ACHN (cell line): ENCODE measurements at regions not wholly inside any gene's neighbourhood (a gene's known extent, or its start where the extent isn't known, plus 50 kb on each side); places are given as distances from the start of the nearest gene placed in this dataset.
A peak's percentile ranks its signal among the peaks of the same experiment; 100 is the strongest.
"Not testable (repeated sequence)": the region's sequence is repeated elsewhere in the genome, so short reads cannot be mapped to it uniquely, and the experiment has no call there.

ENCODE experiments used
- DNase-seq: peaks from one replicate; pipeline ENCODE4 v3.0.0-alpha.2; 2015
- in situ Hi-C: cut with HindIII; loops from 2 replicates; pipeline ENCODE4 v1.10.0; 2017; ENCODE audit warnings: low sequenced_read_pairs, low pct_ligation_motif_present, low pct_unique_long_range_greater_than_20kb

DNA sequence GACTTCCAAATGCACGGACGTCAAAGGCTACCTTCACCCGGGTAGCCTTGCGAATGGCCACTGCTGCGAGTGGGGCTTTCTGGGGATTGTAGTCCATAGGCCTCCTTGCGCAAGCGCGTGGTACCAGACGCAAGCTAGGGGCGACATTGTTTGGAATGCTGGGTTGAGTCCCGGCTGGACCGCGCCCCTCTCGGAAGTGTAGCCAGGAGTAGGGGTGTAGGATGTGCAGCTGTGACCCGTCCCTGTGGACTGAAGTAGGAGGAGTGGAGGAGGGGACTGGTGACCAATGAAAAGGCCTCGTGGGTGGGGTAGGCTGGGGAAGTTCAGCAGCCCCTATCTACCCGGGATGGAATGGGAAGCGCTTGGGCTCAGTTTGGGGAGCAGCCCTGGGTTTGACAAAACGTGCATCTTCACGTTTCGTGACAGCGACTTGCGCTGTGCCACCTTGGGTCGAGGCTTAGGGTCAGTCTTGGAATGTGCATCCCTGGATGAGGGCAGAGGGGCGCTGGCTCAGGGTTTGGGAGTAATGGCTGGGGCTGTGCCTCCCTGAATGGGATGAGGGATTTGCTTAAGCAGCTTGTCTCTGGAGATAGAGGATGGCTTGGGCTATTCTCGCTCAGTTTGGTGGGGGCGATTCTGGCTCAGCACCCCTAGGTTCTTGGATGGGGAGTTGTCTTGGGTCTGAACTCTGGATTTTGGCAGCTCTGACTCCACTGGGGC lies 111.8 kb upstream of the GPR39 start:
- in situ Hi-C loops = not testable (repeated sequence)
- peak; percentile 75 for DNase-seq

GRCh38 chr2:132307613-132308198 lies 108.9 kb upstream of the GPR39 start:
- DNase-seq, in situ Hi-C loops: not testable (repeated sequence)

GRCh38 chr2:132309203-132309602 lies 107.4 kb upstream of the GPR39 start:
- DNase-seq, in situ Hi-C loops: not testable (repeated sequence)

DNA sequence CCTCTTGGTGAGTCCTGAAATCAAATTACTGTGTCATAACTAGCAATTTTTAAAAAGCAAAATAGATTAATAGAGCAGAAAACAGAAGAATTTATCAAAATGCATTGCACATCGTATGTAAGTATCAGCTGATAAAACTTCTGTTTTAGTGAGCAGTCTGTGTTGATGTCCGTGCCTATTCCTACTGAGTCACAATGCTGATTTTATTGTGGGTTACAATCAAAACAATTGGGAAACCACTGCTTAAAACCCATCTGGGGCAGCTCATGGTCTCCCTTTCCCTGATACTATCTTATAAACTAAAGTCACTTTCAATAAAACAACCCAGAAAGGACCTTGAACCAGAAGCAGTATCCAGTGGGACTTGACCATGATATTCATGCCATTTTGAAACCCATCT lies 101.1 kb upstream of the GPR39 start:
- DNase-seq, in situ Hi-C loops: not testable (repeated sequence)

- DNase-seq, in situ Hi-C loops: not testable (repeated sequence)
These were observed 99.5 kb upstream of the GPR39 start for GRCh38 chr2:132317026-132317680.

- DNase-seq, in situ Hi-C loops: not testable (repeated sequence)
These were observed 98.1 kb upstream of the GPR39 start for GRCh38 chr2:132318481-132318880.

GRCh38 chr2:132324005-132324404 lies 92.6 kb upstream of the GPR39 start:
- DNase-seq, in situ Hi-C loops: not testable (repeated sequence)

- in situ Hi-C loops, DNase-seq: not testable (repeated sequence)
These were observed 84.1 kb upstream of the GPR39 start for GRCh38 chr2:132332345-132333033.

GRCh38 chr2:132337135-132337534 lies 79.5 kb upstream of the GPR39 start:
- DNase-seq, in situ Hi-C loops: not testable (repeated sequence)

GRCh38 chr2:132337844-132338243 lies 78.8 kb upstream of the GPR39 start:
- in situ Hi-C loops, DNase-seq: not testable (repeated sequence)

- in situ Hi-C loops = not testable (repeated sequence)
- DNase-seq = peak; percentile 87
These were observed 69.4 kb upstream of the GPR39 start for GRCh38 chr2:132347041-132347780.

DNA sequence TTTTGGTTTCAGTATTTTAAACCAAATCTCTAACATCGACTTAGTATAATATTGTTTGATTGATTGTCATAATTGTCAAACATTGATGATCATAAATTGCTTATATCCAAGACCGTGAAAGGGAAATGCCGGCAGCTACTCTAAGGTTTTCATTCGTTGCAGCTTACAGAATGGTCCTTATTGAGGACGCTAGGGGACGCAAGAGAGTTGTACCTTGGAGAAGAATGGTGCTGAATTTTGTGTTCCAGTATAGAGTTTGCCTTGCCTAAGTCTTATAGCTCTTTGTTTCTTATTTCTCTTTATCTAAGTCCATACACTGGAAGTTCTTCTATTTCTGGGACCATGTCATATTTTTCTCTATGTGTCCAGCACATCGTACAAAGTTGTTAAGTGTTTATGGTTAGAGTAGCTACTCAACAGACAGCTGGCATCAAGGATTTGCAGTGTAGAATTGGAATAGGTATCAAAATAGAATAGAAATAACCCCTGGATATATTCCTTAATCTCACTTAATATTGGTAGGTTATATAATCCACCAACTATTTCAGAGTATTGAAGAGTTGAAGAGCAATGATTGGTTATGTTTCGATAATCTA lies 67.4 kb upstream of the GPR39 start:
- peak; percentile 77 for DNase-seq
- in situ Hi-C loops = not testable (repeated sequence)

GRCh38 chr2:132351668-132352067 lies 64.9 kb upstream of the GPR39 start:
- DNase-seq, in situ Hi-C loops: not testable (repeated sequence)

GRCh38 chr2:132352481-132353001 lies 64.1 kb upstream of the GPR39 start:
- in situ Hi-C loops = not testable (repeated sequence)
- DNase-seq = peak; percentile 93

GRCh38 chr2:132353380-132353779 lies 63.2 kb upstream of the GPR39 start:
- DNase-seq = peak; percentile 73
- in situ Hi-C loops = not testable (repeated sequence)

DNA sequence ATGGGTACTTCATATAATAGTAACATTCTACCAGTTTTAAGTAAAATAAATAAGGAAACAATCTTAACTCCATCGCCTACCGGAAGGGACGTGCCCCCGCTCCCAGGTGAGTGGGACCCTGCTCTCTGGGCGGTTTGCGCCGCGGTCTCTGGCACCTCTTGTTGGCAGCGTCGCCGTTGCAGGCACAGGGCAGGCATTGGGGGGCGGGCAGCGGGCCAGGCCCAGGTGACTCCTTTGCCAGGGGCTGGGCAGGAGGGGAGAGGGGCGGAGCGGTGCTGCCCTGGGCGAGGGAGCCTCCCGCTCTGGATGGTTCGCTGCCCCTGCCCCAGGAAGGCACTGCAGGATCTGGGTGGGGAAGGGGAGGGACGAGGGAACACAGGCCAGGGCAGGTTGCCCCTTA lies 55.6 kb upstream of the GPR39 start:
- in situ Hi-C loops, DNase-seq: not testable (repeated sequence)

- DNase-seq, in situ Hi-C loops: not testable (repeated sequence)
These were observed 55.1 kb upstream of the GPR39 start for GRCh38 chr2:132361498-132361897.

- DNase-seq, in situ Hi-C loops: not testable (repeated sequence)
These were observed 53.3 kb upstream of the GPR39 start for GRCh38 chr2:132363352-132363751.
